GM19351 (cell line): ENCODE measurements at regions not wholly inside any gene's neighbourhood (a gene's known extent, or its start where the extent isn't known, plus 50 kb on each side); places are given as distances from the start of the nearest gene placed in this dataset.
"Not testable (repeated sequence)": the region's sequence is repeated elsewhere in the genome, so short reads cannot be mapped to it uniquely, and the experiment has no call there.

ENCODE experiments used
- ATAC-seq: cut with Tn5 transposase; IDR thresholded peaks from one replicate; pipeline ENCODE4 v1.9.1; 2021; ENCODE audit warnings: mild to moderate bottlenecking, moderate library complexity; ENCODE audit not compliant: unreplicated experiment

- no peak for ATAC-seq
These were observed 177.3 kb upstream of the ACTBL2 start for GRCh38 chr5:57659886-57660285.

DNA sequence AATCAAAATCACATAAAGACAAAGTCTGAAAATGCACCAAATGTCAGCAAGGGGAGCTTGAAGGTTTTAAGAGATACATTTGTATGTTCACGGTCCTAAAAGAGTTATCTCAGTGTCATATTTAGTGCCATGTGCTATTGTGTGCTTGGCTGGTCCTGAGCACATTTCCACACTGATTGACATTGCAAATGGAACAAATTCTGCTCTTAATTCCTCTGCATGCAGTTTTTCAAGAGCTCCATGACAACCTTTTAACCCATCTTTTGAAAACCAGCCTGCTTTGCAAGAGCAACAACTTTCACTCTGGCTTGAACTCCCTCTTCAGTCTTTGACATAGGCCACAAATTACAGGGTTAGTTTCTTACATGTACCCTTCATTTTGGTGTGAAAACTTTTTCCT, 175.4 kb upstream of the ACTBL2 start:
- ATAC-seq: no peak

- ATAC-seq: no peak
These were observed 172.6 kb upstream of the ACTBL2 start for GRCh38 chr5:57655228-57655627.

- no peak for ATAC-seq
These were observed 171.2 kb upstream of the ACTBL2 start for GRCh38 chr5:57653636-57654290.

- ATAC-seq: no peak
These were observed 168.5 kb upstream of the ACTBL2 start for GRCh38 chr5:57651127-57651526.

GRCh38 chr5:57650360-57651069, 167.9 kb upstream of the ACTBL2 start:
- ATAC-seq: peak; percentile 98

DNA sequence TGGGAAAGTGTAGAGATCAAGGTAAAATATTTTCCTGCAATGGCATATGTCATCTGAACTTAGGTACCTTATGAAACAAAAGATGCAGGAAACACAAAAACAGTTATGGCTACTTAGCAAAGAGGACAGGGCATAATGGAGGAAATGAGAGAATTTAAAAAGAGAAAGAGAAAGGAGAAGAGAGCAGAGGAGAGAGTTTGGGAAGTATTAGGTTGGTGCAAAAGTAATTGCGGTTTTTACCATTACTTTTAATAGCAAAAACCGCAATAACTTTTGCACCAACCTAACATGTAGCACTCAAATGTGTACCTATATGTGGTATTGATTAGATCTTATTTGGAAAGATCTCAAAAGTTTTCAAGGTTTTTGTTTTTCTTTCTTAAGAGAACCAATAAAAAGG, 160.1 kb upstream of the ACTBL2 start:
- ATAC-seq: no peak

GRCh38 chr5:57642066-57642465, 159.5 kb upstream of the ACTBL2 start:
- ATAC-seq: no peak

- ATAC-seq: no peak
These were observed 152.7 kb upstream of the ACTBL2 start for GRCh38 chr5:57635146-57635777.

DNA sequence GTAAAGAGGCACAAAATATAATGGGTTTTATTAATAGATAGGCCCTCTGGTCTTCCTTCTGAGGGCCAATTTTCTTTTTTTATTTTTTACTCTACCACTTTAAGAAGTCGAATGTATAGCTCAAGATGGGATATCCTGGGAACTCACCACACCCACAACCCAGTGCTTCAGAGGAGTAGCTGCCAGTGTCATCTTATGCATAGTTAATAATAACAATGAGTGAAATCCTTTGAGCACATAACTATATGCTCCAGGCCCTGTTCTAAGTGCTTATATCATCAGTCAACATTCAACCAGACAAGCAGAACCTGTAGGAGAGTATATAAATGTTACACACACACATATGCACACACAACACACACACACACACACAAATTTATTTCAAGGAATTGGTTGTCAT, 150.3 kb upstream of the ACTBL2 start:
- no peak for ATAC-seq

DNA sequence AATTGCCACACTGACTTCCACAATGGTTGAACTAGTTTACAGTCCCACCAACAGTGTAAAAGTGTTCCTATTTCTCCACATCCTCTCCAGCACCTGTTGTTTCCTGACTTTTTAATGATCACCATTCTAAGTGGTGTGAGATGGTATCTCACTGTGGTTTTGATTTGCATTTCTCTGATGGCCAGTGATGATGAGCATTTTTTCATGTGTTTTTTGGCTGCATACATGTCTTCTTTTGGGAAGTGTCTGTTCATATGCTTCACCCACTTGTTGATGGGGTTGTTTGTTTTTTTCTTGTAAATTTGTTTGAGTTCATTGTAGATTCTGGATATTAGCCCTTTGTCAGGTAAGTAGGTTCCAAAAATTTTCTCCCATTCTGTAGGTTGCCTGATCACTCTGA, 148.5 kb upstream of the ACTBL2 start:
- ATAC-seq: not testable (repeated sequence)

- no peak for ATAC-seq
These were observed 145.1 kb upstream of the ACTBL2 start for GRCh38 chr5:57627661-57628060.

- ATAC-seq: no peak
These were observed 144.1 kb upstream of the ACTBL2 start for GRCh38 chr5:57626703-57627102.

- ATAC-seq: no peak
These were observed 139.0 kb upstream of the ACTBL2 start for GRCh38 chr5:57621624-57622023.

GRCh38 chr5:57618767-57619381, 136.3 kb upstream of the ACTBL2 start:
- no peak for ATAC-seq

GRCh38 chr5:57613741-57614140, 131.1 kb upstream of the ACTBL2 start:
- ATAC-seq: no peak

DNA sequence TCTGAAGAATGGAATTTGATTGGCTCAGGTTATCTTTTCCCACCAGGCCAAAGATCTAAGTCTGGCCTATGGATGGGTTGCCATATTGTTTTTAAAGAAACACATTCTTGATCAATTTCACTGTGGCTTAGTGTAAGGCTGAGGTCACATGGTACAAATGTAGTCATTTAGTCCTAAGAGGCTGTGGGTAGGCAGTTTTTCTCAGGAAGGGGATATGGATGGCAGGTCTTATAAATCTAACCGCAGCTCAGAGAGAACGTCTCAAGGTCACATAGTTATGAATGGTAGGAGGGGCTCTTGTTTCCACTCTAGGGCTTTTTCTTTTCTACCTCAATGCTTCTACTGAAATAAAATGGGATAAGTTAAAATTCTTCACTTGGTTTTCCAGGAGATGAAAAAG, 128.6 kb upstream of the ACTBL2 start:
- ATAC-seq: no peak

- ATAC-seq: no peak
These were observed 125.9 kb upstream of the ACTBL2 start for GRCh38 chr5:57608542-57608941.

DNA sequence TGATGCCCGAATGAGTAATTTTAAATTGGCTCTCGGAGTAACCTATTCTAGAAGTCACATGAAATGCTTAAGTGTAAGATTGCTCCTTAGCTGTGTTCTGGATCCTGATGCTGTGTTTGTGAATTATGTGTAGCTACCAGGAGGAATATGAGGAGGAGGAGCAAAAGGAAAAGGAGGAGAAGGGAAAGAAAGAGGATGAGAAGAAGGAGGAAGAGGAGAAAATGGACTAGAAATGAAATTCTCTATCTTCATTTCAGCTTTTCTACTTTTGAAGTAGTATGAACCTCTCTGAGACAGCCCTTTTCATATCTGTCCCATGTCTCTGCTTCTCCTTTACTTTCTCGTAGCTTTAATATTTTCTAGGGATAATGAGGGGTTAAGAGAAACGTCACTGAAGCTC, 119.4 kb upstream of the ACTBL2 start:
- no peak for ATAC-seq

GRCh38 chr5:57600321-57600720, 117.7 kb upstream of the ACTBL2 start:
- ATAC-seq: no peak

DNA sequence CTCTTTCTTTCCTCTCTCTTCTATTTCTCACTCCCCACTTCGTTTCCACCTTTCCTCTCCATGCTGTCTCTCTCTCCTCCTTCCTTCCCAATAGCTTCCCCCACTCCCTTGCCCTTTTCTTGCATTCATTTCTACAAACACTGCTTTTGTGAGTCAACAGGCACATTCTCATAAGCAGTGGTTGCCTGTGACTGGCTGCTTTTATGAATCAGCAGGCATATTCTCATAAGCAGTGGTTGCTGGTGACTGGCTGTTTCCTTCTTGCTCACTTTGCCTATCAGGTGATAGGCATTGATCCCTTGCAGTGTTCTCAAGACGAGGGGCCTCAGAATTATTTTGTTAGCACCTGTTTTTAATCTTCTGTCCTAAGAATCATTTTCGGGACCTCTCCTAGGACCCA, 116.1 kb upstream of the ACTBL2 start:
- ATAC-seq: no peak

GRCh38 chr5:57598097-57598496, 115.5 kb upstream of the ACTBL2 start:
- no peak for ATAC-seq
